Natural killer cell (primary cell): ENCODE measurements at regions not wholly inside any gene's neighbourhood (a gene's known extent, or its start where the extent isn't known, plus 50 kb on each side); places are given as distances from the start of the nearest gene placed in this dataset.

Experiments
- ATAC-seq, 3 donors: fragments of 150-1000 bp in 2 of 3; fragments of 200-7000 bp in 1 of 3; cut with Tn5 transposase; 1 replicate in 1 of 3; 2 replicates in 2 of 3; pipeline ENCODE4 v1.10.0; 2021; ENCODE audit warnings: mild to moderate bottlenecking in 2 of 3, moderate library complexity in 2 of 3
- DNase-seq, 2 donors: peaks; one replicate each; pipeline versions ENCODE4 v3.0.0 to v3.0.0-alpha.2; 2013 to 2021; ENCODE audit warnings: mixed read lengths in 1 of 2
- H3K27ac ChIP-seq: one replicate; pipeline ENCODE4 v1.5.1; 2013; ENCODE audit warnings: mild to moderate bottlenecking, low read length
- H3K27me3 ChIP-seq: one replicate; pipeline ENCODE4 v1.6.1; 2013; ENCODE audit warnings: low read length; ENCODE audit not compliant: control insufficient read depth, insufficient read depth
- H3K36me3 ChIP-seq: one replicate; pipeline ENCODE4 v1.6.1; 2013; ENCODE audit warnings: low read length; ENCODE audit not compliant: control insufficient read depth, insufficient read depth
- H3K4me1 ChIP-seq: one replicate; pipeline ENCODE4 v1.6.1; 2013; ENCODE audit warnings: low read length; ENCODE audit not compliant: control insufficient read depth, insufficient read depth
- H3K4me3 ChIP-seq: one replicate; pipeline ENCODE4 v1.5.1; 2013; ENCODE audit warnings: low read length
- H3K9me3 ChIP-seq: one replicate; pipeline ENCODE4 v1.6.1; 2013; ENCODE audit warnings: low read length; ENCODE audit not compliant: control insufficient read depth, insufficient read depth
- H3K27ac Mint-ChIP-seq, 2 donors: one replicate each; pipeline ENCODE4 v1.8.0; 2022; ENCODE audit warnings: mild to moderate bottlenecking in 2 of 2, mixed read lengths in 2 of 2, moderate library complexity in 1 of 2
- H3K27me3 Mint-ChIP-seq, 2 donors: one replicate each; pipeline ENCODE4 v1.8.0; 2022; ENCODE audit warnings: low read depth in 2 of 2, mixed read lengths in 2 of 2
- H3K36me3 Mint-ChIP-seq: one replicate; pipeline ENCODE4 v1.8.0; 2022; ENCODE audit warnings: mixed read lengths
- H3K4me1 Mint-ChIP-seq, 2 donors: one replicate each; pipeline ENCODE4 v1.8.0; 2022; ENCODE audit warnings: mixed read lengths in 2 of 2
- H3K4me3 Mint-ChIP-seq: one replicate; pipeline ENCODE4 v1.8.0; 2022; ENCODE audit warnings: mild to moderate bottlenecking, moderate library complexity, mixed read lengths
- H3K9me3 Mint-ChIP-seq, 2 donors: one replicate each; pipeline ENCODE4 v1.8.0; 2022; ENCODE audit warnings: mixed read lengths in 2 of 2
- CTCF ChIP-seq: fragments of 200-600 bp; IDR thresholded peaks from one replicate; pipeline ENCODE4 v1.8.0; 2022; ENCODE audit warnings: antibody characterized with exemption
- whole genome bisulfite sequencing: methylation state at CpG from one replicate; pipeline ENCODE4 v1.1.7; 2013; ENCODE audit warnings: missing lambda C conversion rate; ENCODE audit not compliant: insufficient coverage; 5-methylcytosine and 5-hydroxymethylcytosine counted together
- intact Hi-C: fragments of 100-400 bp; cut with micrococcal nuclease; formaldehyde crosslinking; loops from one replicate; pipeline ENCODE4 v1.14.2; 2022

DNA sequence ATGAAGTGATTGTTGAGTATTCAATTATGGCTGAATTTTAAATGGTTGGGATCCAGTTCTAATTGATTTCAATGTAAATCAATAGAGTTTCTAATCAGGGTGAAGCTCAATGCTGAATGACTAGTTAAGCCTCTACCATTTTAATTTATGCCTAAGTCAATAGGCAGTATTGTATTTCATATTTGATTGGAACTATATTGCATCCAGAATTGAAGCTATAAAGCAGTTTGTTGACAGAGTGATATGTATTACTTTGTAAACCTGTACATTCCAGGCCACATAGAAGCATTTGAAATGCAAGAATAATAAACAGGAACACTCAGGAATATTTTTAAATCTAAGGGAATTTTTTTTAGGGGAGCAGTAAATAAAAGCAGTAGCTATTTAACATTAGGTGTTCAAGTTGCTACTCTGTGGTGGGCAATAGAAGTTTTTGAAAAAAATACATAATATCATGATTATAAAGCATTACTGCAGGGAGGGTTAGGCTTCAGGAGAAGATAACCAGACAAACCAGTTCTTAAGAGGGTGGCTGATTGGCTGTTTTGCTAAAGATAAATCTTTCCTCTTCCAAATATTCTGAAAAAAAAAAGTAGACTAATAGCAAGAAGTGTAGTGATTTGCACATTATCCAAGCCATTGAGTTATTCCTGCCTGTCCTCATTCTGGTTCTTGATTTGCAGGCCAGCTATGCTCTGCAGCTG is 492.0 kb upstream of the MEF2C start:
- TF ChIP-seq CTCF: no peak
- no peak overlapping the region for H3K27ac ChIP-seq
- H3K4me1 Mint-ChIP-seq: no peaks in the 10 kb centered on the region
- no peaks in the 10 kb centered on the region for H3K27me3 ChIP-seq
- H3K4me1 ChIP-seq: no peaks in the 10 kb centered on the region
- H3K4me3 Mint-ChIP-seq: no peak overlapping the region
- no peaks in the 10 kb centered on the region for H3K36me3 ChIP-seq
- H3K27ac Mint-ChIP-seq: no peak overlapping the region
- H3K9me3 ChIP-seq: no peaks in the 10 kb centered on the region
- DNase-seq: no peak
- H3K36me3 Mint-ChIP-seq: peaks cover under 1% of the 10 kb centered on the region
- intact Hi-C loops: no loop called here
- no peaks in the 10 kb centered on the region for H3K9me3 Mint-ChIP-seq
- H3K27me3 Mint-ChIP-seq: no peaks in the 10 kb centered on the region
- ATAC-seq: no peak
- no peak overlapping the region for H3K4me3 ChIP-seq

- Histone ChIP-seq H3K9me3 (no peaks in the 10 kb centered on the region), H3K4me1 (no peaks in the 10 kb centered on the region), H3K36me3 (no peaks in the 10 kb centered on the region), H3K4me3 (no peak overlapping the region), H3K27ac (no peak overlapping the region), H3K27me3 (no peaks in the 10 kb centered on the region)
- intact Hi-C loops: no loop called here
- no peak overlapping the region for H3K27ac Mint-ChIP-seq
- no peaks in the 10 kb centered on the region for H3K9me3 Mint-ChIP-seq
- H3K27me3 Mint-ChIP-seq: no peaks in the 10 kb centered on the region
- H3K4me1 Mint-ChIP-seq: no peaks in the 10 kb centered on the region
- no peak overlapping the region for H3K4me3 Mint-ChIP-seq
- peaks cover 8% of the 10 kb centered on the region for H3K36me3 Mint-ChIP-seq
- WGBS: 78% methylated on average over 1 of the region's 1 CpG
- ATAC-seq (no peak), DNase-seq (no peak)
- no peak for TF ChIP-seq CTCF
These were observed 491.3 kb upstream of the MEF2C start for GRCh38 chr5:89374144-89374784.

DNA sequence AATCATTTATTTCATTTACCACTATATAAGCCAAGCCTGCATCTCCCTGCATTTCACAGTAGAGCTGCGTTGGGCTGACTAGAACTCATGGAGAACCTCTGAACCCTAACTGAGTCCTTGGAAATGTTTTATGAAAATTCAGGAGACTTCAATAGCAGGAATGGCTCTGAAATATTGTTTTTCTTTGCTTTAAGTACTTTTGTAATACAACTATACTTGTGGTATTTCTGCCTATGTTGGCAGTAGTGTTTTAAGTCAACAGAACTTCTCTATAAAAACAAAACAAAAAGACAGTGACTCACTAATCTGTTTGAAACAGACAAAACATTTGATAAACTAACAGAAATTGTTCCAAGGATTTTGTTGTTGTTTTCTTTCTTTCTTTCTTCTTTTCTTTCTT is 489.2 kb upstream of the MEF2C start:
- no peak overlapping the region for H3K27ac ChIP-seq
- TF ChIP-seq CTCF: no peak
- no peaks in the 10 kb centered on the region for H3K36me3 ChIP-seq
- no peaks in the 10 kb centered on the region for H3K27me3 ChIP-seq
- no peaks in the 10 kb centered on the region for H3K4me1 ChIP-seq
- Mint-ChIP-seq H3K9me3 (peaks cover 0 to 3% of the 10 kb centered on the region in 2 donors), H3K27ac (no peak overlapping the region), H3K4me1 (no peaks in the 10 kb centered on the region), H3K36me3 (peaks cover 8% of the 10 kb centered on the region), H3K27me3 (no peaks in the 10 kb centered on the region), H3K4me3 (no peak overlapping the region)
- no peak for DNase-seq
- no peak for ATAC-seq
- no peaks in the 10 kb centered on the region for H3K9me3 ChIP-seq
- intact Hi-C loops: no loop called here
- 50% methylated on average over 1 of the region's 1 CpG for WGBS
- no peak overlapping the region for H3K4me3 ChIP-seq

DNA sequence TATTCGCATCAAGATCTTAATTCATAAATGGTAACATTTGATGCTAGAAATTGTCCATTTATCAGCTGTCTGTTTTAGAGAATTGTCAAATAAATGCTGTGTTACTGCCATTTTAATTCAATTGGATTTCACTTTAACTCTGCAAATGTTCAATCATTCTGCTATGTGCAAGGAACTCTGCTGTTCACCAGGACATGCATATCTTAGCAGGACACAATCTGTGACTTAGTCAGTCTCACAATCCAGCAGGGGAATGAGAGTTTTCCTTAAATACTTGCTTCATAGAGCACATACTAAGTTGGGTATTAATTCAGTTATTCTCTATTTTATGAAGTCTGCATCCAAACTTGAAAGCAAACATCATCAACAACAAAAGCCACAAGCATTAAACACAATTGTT is 488.7 kb upstream of the MEF2C start:
- no CpG with 5 or more reads among the region's 1 CpG for WGBS
- no peaks in the 10 kb centered on the region for H3K9me3 ChIP-seq
- Mint-ChIP-seq H3K36me3 (peaks cover 8% of the 10 kb centered on the region), H3K27me3 (no peaks in the 10 kb centered on the region), H3K27ac (no peak overlapping the region), H3K9me3 (peaks cover 0 to 3% of the 10 kb centered on the region in 2 donors), H3K4me1 (no peaks in the 10 kb centered on the region), H3K4me3 (no peak overlapping the region)
- no peak overlapping the region for H3K27ac ChIP-seq
- no peaks in the 10 kb centered on the region for H3K27me3 ChIP-seq
- ATAC-seq: no peak
- no peak overlapping the region for H3K4me3 ChIP-seq
- no peak for TF ChIP-seq CTCF
- H3K4me1 ChIP-seq: no peaks in the 10 kb centered on the region
- H3K36me3 ChIP-seq: no peaks in the 10 kb centered on the region
- intact Hi-C loops: no loop called here
- no peak for DNase-seq
